Endothelial cell of umbilical vein (primary cell): ENCODE measurements at regions not wholly inside any gene's neighbourhood (a gene's known extent, or its start where the extent isn't known, plus 50 kb on each side); places are given as distances from the start of the nearest gene placed in this dataset.

ENCODE experiments used
- EZH2 ChIP-seq: IDR thresholded peaks from 2 replicates; pipeline ENCODE4 v1.6.1; 2012; ENCODE audit warnings: borderline replicate concordance, low read depth, mild to moderate bottlenecking, moderate library complexity, low read length, inconsistent platforms; ENCODE audit not compliant: severe bottlenecking
- MYC ChIP-seq: IDR thresholded peaks from one replicate; pipeline ENCODE4 v1.6.1; 2011; ENCODE audit warnings: mild to moderate bottlenecking, low read depth, low read length
- POLR2A ChIP-seq: IDR thresholded peaks from 2 replicates; pipeline ENCODE4 v1.6.1; 2012; ENCODE audit warnings: low read depth, mild to moderate bottlenecking, control low read depth, low read length
- POLR2AphosphoS5 ChIP-seq: IDR thresholded peaks from 2 replicates; pipeline ENCODE4 v1.6.1; 2012; ENCODE audit warnings: low read depth, mild to moderate bottlenecking, control low read depth, low read length, moderate library complexity; ENCODE audit not compliant: insufficient read depth
- TF ChIP-seq, protein P1 (sequence below), 2 donors: IDR thresholded peaks; 1 replicate in 1 of 2; 2 replicates in 1 of 2; pipeline ENCODE4 v1.5.1; 2011; ENCODE audit warnings: low read length in 2 of 2, mild to moderate bottlenecking in 2 of 2, moderate library complexity in 2 of 2, control low read depth in 1 of 2, inconsistent platforms in 1 of 2, low read depth in 1 of 2; ENCODE audit not compliant: insufficient read depth in 1 of 2; ENCODE audit errors: extremely low read depth in 1 of 2
- TF ChIP-seq, protein P2 (sequence below): IDR thresholded peaks from 2 replicates; pipeline ENCODE4 v1.6.1; 2011; ENCODE audit not compliant: insufficient read depth, insufficient read length

DNA sequence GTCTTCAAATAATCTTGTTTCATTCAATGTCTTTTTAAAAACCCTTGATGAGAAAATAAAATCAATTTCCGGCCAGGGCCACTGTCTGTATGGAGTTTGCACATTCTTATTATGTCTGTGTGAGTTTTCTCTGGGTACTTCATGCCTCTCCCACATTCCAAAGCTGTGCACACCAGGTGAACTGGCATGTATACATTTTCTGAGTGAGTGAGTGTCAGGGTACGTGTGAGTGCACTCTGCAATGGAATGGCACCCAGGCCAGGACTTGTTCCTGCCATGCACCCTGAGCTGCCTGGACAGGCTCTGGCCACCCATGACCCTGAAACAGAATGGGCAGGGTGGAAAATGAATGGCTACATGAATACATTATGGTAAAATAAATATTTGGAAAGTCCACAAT, 61.3 kb downstream of the UBE2NL start:
- TF ChIP-seq POLR2AphosphoS5 = no peak
- TF ChIP-seq POLR2A = no peak
- TF ChIP-seq, protein P1, sequence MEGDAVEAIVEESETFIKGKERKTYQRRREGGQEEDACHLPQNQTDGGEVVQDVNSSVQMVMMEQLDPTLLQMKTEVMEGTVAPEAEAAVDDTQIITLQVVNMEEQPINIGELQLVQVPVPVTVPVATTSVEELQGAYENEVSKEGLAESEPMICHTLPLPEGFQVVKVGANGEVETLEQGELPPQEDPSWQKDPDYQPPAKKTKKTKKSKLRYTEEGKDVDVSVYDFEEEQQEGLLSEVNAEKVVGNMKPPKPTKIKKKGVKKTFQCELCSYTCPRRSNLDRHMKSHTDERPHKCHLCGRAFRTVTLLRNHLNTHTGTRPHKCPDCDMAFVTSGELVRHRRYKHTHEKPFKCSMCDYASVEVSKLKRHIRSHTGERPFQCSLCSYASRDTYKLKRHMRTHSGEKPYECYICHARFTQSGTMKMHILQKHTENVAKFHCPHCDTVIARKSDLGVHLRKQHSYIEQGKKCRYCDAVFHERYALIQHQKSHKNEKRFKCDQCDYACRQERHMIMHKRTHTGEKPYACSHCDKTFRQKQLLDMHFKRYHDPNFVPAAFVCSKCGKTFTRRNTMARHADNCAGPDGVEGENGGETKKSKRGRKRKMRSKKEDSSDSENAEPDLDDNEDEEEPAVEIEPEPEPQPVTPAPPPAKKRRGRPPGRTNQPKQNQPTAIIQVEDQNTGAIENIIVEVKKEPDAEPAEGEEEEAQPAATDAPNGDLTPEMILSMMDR (IDR thresholded peaks at IDR 0.05; ENCODE audit: extremely low read depth in 1 of 2, insufficient read depth in 1 of 2, low read depth in 1 of 2, low read length in 2 of 2) = no peak
- no peak for TF ChIP-seq EZH2
- TF ChIP-seq MYC = no peak
- TF ChIP-seq, protein P2, sequence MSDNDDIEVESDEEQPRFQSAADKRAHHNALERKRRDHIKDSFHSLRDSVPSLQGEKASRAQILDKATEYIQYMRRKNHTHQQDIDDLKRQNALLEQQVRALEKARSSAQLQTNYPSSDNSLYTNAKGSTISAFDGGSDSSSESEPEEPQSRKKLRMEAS = no peak
